ENCODE measurements at regions not wholly inside any gene's neighbourhood (a gene's known extent, or its start where the extent isn't known, plus 50 kb on each side); places are given as distances from the start of the nearest gene placed in this dataset.

DNA sequence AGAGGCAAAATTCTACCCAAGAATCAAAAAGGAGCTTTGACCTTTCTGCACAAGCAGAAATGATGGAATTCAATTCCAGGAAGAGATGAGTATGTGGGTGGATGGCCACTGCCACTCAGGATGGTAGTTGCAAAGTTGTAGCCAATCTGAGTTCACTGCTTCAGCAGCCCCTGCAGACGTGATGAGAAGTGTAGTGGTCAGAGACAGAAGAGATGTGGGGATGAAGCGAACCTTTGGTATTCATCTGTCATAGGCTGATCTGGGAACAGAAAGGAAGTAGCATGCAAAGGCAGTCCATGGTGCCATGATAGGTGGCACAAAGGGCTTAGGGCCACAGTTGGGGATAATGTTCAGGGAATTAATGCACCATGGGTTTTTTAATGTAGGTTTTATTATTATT, 81.1 kb upstream of the PGBD5 start:
- no peak for TF ChIP-seq POLR2A (IDR thresholded peaks at IDR 0.05)
- TF ChIP-seq, protein P1, sequence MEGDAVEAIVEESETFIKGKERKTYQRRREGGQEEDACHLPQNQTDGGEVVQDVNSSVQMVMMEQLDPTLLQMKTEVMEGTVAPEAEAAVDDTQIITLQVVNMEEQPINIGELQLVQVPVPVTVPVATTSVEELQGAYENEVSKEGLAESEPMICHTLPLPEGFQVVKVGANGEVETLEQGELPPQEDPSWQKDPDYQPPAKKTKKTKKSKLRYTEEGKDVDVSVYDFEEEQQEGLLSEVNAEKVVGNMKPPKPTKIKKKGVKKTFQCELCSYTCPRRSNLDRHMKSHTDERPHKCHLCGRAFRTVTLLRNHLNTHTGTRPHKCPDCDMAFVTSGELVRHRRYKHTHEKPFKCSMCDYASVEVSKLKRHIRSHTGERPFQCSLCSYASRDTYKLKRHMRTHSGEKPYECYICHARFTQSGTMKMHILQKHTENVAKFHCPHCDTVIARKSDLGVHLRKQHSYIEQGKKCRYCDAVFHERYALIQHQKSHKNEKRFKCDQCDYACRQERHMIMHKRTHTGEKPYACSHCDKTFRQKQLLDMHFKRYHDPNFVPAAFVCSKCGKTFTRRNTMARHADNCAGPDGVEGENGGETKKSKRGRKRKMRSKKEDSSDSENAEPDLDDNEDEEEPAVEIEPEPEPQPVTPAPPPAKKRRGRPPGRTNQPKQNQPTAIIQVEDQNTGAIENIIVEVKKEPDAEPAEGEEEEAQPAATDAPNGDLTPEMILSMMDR (IDR thresholded peaks at IDR 0.05), result no peak
